ENCODE measurements at regions not wholly inside any gene's neighbourhood (a gene's known extent, or its start where the extent isn't known, plus 50 kb on each side); places are given as distances from the start of the nearest gene placed in this dataset.

DNA sequence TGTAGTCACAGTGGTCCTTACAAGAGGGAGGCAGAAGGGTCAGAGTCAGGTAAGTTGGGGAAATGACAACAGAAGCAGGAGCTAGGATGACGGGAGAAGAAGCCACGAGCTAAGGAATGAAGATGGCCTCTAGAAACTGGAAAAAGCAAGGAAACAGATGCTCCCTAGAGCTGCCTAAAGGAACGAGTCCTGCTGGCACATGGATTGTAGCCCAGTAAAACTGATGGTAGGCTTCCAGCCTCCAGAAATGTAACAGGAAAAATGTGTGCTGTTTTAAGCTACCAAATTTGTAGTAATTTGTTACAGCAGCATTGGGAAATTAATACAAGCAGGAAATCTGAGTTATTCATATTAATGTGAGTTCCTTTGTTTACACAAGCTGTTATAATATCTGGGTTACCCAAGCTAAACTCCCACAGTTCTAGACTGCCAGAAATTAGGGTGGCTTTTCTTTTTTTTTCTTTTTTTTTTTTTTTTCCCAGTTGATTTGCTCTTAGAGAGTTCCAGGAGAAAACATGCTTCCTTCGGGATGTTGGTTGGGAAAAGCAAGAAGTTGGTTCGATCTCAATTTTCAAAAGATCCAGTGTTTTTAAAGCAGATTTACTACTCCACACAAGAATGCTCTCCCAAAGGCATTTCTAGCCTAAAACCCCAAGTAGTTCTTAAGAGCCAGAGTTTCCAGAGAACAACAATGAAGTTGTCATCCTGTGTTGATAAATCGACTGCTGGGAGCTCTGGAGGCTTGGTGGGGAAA, 400.0 kb upstream of the SLC24A2 start:
- no peaks in the 10 kb centered on the region for H3K27me3 Mint-ChIP-seq
- intact Hi-C loops (cut with DNase I, micrococcal nuclease): no loop called here
- Histone ChIP-seq H3K4me1 (ENCODE audit: insufficient read depth, low read length) (no peaks in the 10 kb centered on the region), H3K36me3 (ENCODE audit: insufficient read depth, low read length) (no peaks in the 10 kb centered on the region), H3K27ac (ENCODE audit: low read depth in 1 of 2, low read length in 2 of 2) (no peak overlapping the region), H3K4me3 (ENCODE audit: low read length) (no peak overlapping the region), H3K9me3 (ENCODE audit: control insufficient read depth in 1 of 2, insufficient read depth in 1 of 2, low read length in 2 of 2) (no peaks in the 10 kb centered on the region), H3K27me3 (ENCODE audit: control insufficient read depth in 1 of 2, insufficient read depth in 2 of 2, low read length in 2 of 2) (no peaks in the 10 kb centered on the region)
- H3K36me3 Mint-ChIP-seq (ENCODE audit: low read depth): no peaks in the 10 kb centered on the region
- no peak overlapping the region for H3K4me3 Mint-ChIP-seq
- no peak for ATAC-seq (ENCODE audit: poor library complexity)
- ChIA-PET POLR2A (interaction anchor here (0.6 to 1.5 kb wide), 2 partner anchors 12 to 484 kb away, joined by 3 to 5 read pairs; no protein-coding TSS in a partner anchor), CTCF (interaction anchor here (1.4 kb wide), 1 partner anchor 10 kb away, joined by 3 read pairs; no protein-coding TSS in a partner anchor)
- peaks cover 2% of the 10 kb centered on the region for H3K9me3 Mint-ChIP-seq
- no peaks in the 10 kb centered on the region for H3K4me1 Mint-ChIP-seq (ENCODE audit: low read depth)
- TF ChIP-seq, protein P1, sequence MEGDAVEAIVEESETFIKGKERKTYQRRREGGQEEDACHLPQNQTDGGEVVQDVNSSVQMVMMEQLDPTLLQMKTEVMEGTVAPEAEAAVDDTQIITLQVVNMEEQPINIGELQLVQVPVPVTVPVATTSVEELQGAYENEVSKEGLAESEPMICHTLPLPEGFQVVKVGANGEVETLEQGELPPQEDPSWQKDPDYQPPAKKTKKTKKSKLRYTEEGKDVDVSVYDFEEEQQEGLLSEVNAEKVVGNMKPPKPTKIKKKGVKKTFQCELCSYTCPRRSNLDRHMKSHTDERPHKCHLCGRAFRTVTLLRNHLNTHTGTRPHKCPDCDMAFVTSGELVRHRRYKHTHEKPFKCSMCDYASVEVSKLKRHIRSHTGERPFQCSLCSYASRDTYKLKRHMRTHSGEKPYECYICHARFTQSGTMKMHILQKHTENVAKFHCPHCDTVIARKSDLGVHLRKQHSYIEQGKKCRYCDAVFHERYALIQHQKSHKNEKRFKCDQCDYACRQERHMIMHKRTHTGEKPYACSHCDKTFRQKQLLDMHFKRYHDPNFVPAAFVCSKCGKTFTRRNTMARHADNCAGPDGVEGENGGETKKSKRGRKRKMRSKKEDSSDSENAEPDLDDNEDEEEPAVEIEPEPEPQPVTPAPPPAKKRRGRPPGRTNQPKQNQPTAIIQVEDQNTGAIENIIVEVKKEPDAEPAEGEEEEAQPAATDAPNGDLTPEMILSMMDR (IDR thresholded peaks at IDR 0.05): no peak
- no peak for DNase-seq
- H3K27ac Mint-ChIP-seq: no peak overlapping the region

DNA sequence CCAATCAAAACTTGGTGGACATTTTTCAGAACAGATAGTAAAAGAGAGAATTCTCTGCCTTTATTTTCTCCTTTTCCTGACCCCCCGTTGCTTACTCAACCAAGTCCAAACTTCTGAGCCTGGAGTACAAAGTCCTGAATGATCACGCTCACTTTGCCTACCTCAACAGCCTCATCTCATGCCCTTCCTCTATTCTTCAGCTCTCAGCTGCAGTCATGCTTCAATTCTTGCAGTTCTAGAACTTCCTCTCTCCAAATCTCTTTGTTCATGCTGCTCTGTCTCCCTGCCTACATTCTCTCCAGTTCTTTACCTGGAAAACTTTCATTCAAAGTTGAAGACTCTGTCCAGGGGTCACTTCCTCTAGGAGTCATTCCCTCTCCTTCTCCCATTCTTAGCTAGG, 398.5 kb upstream of the SLC24A2 start:
- Histone ChIP-seq H3K27ac (ENCODE audit: low read depth in 1 of 2, low read length in 2 of 2) (no peak overlapping the region), H3K4me3 (ENCODE audit: low read length) (no peak overlapping the region), H3K9me3 (ENCODE audit: control insufficient read depth in 1 of 2, insufficient read depth in 1 of 2, low read length in 2 of 2) (no peaks in the 10 kb centered on the region), H3K27me3 (ENCODE audit: control insufficient read depth in 1 of 2, insufficient read depth in 2 of 2, low read length in 2 of 2) (no peaks in the 10 kb centered on the region), H3K36me3 (ENCODE audit: insufficient read depth, low read length) (no peaks in the 10 kb centered on the region), H3K4me1 (ENCODE audit: insufficient read depth, low read length) (no peaks in the 10 kb centered on the region)
- CTCF ChIA-PET: no interaction called here
- Mint-ChIP-seq H3K36me3 (ENCODE audit: low read depth) (no peaks in the 10 kb centered on the region), H3K9me3 (peaks cover 2% of the 10 kb centered on the region), H3K27me3 (no peaks in the 10 kb centered on the region), H3K4me3 (no peak overlapping the region), H3K27ac (no peak overlapping the region), H3K4me1 (ENCODE audit: low read depth) (no peaks in the 10 kb centered on the region)
- POLR2A ChIA-PET: interaction anchor here (0.7 kb wide), 1 partner anchor 15 kb away, joined by 3 read pairs; no protein-coding TSS in a partner anchor
- ATAC-seq (ENCODE audit: poor library complexity) (no peak), DNase-seq (no peak)
- TF ChIP-seq, protein P1 (IDR thresholded peaks at IDR 0.05): no peak
- intact Hi-C loops (cut with DNase I, micrococcal nuclease): no loop called here

DNA sequence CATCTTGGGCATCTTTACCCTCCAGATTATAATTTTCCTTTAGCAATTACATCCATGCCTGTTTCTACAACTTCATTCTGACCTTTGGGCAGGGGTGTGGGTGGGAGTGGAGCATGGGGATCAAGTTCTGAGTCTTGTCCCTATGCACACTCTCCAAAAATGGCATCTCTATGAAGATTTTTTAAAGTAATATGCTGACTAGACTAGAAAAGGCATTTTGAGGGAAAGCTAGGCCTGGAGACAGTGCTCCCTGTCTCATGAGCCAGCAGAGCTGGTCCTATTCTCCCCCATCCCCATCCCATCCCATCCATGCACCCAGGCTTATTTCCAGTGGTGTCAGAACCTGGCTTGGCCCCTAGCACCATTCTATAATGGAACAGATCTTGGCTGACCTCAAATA, 398.0 kb upstream of the SLC24A2 start:
- CTCF ChIA-PET: no interaction called here
- H3K36me3 ChIP-seq (ENCODE audit: insufficient read depth, low read length): no peaks in the 10 kb centered on the region
- Mint-ChIP-seq H3K9me3 (peaks cover 2% of the 10 kb centered on the region), H3K36me3 (ENCODE audit: low read depth) (no peaks in the 10 kb centered on the region), H3K27ac (no peak overlapping the region), H3K4me3 (no peak overlapping the region), H3K4me1 (ENCODE audit: low read depth) (peaks cover 2% of the 10 kb centered on the region), H3K27me3 (no peaks in the 10 kb centered on the region)
- no peak overlapping the region for H3K4me3 ChIP-seq (ENCODE audit: low read length)
- H3K9me3 ChIP-seq (ENCODE audit: control insufficient read depth in 1 of 2, insufficient read depth in 1 of 2, low read length in 2 of 2): no peaks in the 10 kb centered on the region
- ATAC-seq (ENCODE audit: poor library complexity): no peak
- intact Hi-C loops (cut with DNase I, micrococcal nuclease): no loop called here
- POLR2A ChIA-PET: no interaction called here
- H3K4me1 ChIP-seq (ENCODE audit: insufficient read depth, low read length): no peaks in the 10 kb centered on the region
- no peaks in the 10 kb centered on the region for H3K27me3 ChIP-seq (ENCODE audit: control insufficient read depth in 1 of 2, insufficient read depth in 2 of 2, low read length in 2 of 2)
- TF ChIP-seq, protein P1 (IDR thresholded peaks at IDR 0.05): no peak
- H3K27ac ChIP-seq (ENCODE audit: low read depth in 1 of 2, low read length in 2 of 2): no peak overlapping the region
- DNase-seq: no peak
